HEK293 (cell line): ENCODE measurements at regions not wholly inside any gene's neighbourhood (a gene's known extent, or its start where the extent isn't known, plus 50 kb on each side); places are given as distances from the start of the nearest gene placed in this dataset.

ENCODE experiments used
- AEBP2 ChIP-seq: fragments of 450-650 bp; formaldehyde crosslinking; IDR thresholded peaks from 2 replicates; pipeline ENCODE4 v1.5.1; 2016; ENCODE audit warnings: missing biosample characterization, missing genetic modification characterization, borderline replicate concordance
- CTCF ChIP-seq: fragments of 450-650 bp; formaldehyde crosslinking; IDR thresholded peaks from 2 replicates; pipeline ENCODE4 v1.5.1; 2016; ENCODE audit warnings: missing biosample characterization, missing genetic modification characterization
- HOXA7 ChIP-seq: sonication (generic); formaldehyde crosslinking; IDR thresholded peaks from 2 replicates; pipeline ENCODE4 v1.8.1; 2022; ENCODE audit warnings: missing genetic modification reagents, borderline replicate concordance
- ZBTB1 ChIP-seq: fragments of 450-650 bp; formaldehyde crosslinking; IDR thresholded peaks from 2 replicates; pipeline ENCODE4 v1.5.1; 2016; ENCODE audit warnings: missing biosample characterization, missing genetic modification characterization
- ZNF302 ChIP-seq: fragments of 450-650 bp; formaldehyde crosslinking; IDR thresholded peaks from 2 replicates; pipeline ENCODE4 v1.5.1; 2016; ENCODE audit warnings: missing biosample characterization, missing genetic modification characterization, low read depth
- ZNF335 ChIP-seq: fragments of 450-650 bp; formaldehyde crosslinking; conservative IDR thresholded peaks from 2 replicates; pipeline ENCODE4 v1.5.1; 2016; ENCODE audit warnings: missing biosample characterization, missing genetic modification characterization
- TF ChIP-seq, protein P1 (sequence below): fragments of 450-650 bp; formaldehyde crosslinking; IDR thresholded peaks from 2 replicates; pipeline ENCODE4 v1.5.1; 2016; ENCODE audit warnings: missing biosample characterization, missing genetic modification characterization
- TF ChIP-seq, protein P2 (sequence below): fragments of 450-650 bp; formaldehyde crosslinking; IDR thresholded peaks from 2 replicates; pipeline ENCODE4 v1.5.1; 2016; ENCODE audit warnings: missing biosample characterization, missing genetic modification characterization

DNA sequence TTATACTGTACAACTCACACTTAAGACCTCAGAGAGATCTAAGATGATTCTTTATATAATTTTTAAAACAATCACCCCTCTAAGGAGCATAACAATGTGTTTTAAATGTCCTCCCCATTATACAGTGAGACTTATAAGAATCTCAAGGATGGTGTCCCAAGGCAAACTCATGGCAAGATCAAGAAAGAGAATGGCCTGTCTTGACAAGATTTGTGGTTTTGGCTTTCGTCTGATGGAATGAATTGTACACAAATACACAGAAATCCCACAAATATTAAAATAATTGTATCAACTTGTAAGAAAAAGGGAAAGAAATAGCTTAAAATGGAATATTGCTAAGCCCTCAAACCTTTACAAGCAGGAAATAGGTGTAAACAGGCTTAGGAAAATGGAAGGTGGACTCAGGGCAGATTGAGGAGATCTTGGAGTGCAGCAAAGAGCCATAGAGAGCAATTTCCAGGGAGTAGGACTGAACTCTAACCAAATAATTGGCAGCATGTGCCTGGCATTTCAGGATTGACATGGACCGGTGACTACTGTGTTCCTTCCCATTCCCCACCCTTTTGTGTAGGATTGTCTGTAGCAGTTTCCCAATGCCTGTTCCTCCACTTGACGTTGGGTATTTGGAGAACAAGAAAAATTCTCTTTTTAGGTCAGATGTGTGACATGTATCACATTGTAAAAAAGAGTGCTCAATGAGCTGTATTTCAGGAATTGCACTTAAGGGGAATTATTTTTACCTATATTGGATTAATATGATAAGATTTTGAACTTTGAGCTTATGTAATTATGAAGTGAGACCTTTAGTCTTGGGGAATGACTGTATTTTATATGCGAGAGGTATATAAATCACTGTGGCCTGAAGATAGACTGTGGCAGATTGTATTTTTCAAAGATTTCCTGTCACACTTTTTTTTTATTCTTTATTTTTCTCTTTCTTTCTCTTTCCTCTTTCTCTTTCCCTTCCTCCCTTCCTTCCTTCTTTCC lies 317.8 kb upstream of the SLITRK3 start:
- TF ChIP-seq, protein P1, sequence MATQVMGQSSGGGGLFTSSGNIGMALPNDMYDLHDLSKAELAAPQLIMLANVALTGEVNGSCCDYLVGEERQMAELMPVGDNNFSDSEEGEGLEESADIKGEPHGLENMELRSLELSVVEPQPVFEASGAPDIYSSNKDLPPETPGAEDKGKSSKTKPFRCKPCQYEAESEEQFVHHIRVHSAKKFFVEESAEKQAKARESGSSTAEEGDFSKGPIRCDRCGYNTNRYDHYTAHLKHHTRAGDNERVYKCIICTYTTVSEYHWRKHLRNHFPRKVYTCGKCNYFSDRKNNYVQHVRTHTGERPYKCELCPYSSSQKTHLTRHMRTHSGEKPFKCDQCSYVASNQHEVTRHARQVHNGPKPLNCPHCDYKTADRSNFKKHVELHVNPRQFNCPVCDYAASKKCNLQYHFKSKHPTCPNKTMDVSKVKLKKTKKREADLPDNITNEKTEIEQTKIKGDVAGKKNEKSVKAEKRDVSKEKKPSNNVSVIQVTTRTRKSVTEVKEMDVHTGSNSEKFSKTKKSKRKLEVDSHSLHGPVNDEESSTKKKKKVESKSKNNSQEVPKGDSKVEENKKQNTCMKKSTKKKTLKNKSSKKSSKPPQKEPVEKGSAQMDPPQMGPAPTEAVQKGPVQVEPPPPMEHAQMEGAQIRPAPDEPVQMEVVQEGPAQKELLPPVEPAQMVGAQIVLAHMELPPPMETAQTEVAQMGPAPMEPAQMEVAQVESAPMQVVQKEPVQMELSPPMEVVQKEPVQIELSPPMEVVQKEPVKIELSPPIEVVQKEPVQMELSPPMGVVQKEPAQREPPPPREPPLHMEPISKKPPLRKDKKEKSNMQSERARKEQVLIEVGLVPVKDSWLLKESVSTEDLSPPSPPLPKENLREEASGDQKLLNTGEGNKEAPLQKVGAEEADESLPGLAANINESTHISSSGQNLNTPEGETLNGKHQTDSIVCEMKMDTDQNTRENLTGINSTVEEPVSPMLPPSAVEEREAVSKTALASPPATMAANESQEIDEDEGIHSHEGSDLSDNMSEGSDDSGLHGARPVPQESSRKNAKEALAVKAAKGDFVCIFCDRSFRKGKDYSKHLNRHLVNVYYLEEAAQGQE (tag by site-specific recombination) = no peak
- TF ChIP-seq CTCF (no peak), ZNF335 (no peak), HOXA7 (CRISPR knock-in tag) (no peak), AEBP2 (tag by site-specific recombination) (no peak), ZBTB1 (no peak), ZNF302 (tag by site-specific recombination) (no peak)
- TF ChIP-seq, protein P2, sequence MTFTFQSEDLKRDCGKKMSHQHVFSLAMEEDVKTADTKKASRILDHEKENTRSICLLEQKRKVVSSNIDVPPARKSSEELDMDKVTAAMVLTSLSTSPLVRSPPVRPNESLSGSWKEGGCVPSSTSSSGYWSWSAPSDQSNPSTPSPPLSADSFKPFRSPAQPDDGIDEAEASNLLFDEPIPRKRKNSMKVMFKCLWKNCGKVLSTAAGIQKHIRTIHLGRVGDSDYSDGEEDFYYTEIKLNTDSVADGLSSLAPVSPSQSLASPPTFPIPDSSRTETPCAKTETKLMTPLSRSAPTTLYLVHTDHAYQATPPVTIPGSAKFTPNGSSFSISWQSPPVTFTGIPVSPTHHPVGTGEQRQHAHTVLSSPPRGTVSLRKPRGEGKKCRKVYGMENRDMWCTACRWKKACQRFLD (tag by site-specific recombination) = no peak
